HEK293 (cell line): ENCODE measurements at regions not wholly inside any gene's neighbourhood (a gene's known extent, or its start where the extent isn't known, plus 50 kb on each side); places are given as distances from the start of the nearest gene placed in this dataset.

Experiments used
- CTCF ChIA-PET: fragments of 350-600 bp; formaldehyde crosslinking; extraction: SDS; loops from one replicate; lab custom pipeline; 2021; ENCODE audit warnings: antibody characterized with exemption; lab: Yijun Ruan, JAX
- POLR2A ChIA-PET: fragments of 300-600 bp; formaldehyde crosslinking; extraction: SDS; loops from one replicate; lab custom pipeline; 2020; ENCODE audit warnings: antibody characterized with exemption, inconsistent platforms; lab: Yijun Ruan, JAX
- H3K27ac ChIP-seq: fragments of 200-500 bp; sonication (Bioruptor generic); 2 replicates; pipeline ENCODE4 v1.5.1; 2014; ENCODE audit warnings: low read depth, low read length, control low read depth, inconsistent platforms; ENCODE audit errors: extremely low read depth
- H3K36me3 ChIP-seq, 2 experiments: fragments of 200-500 bp in 1 of 2; sonication (Bioruptor generic) in 1 of 2; 1 replicate in 1 of 2; 2 replicates in 1 of 2; pipeline ENCODE4 v1.5.1; 2014 to 2017; ENCODE audit warnings: inconsistent platforms in 2 of 2, low read length in 2 of 2; ENCODE audit not compliant: control insufficient read depth in 2 of 2, insufficient read depth in 1 of 2
- H3K4me1 ChIP-seq: fragments of 200-500 bp; sonication (Bioruptor generic); 2 replicates; pipeline ENCODE4 v1.5.1; 2014; ENCODE audit warnings: mild to moderate bottlenecking, low read length, inconsistent platforms; ENCODE audit not compliant: control insufficient read depth, insufficient read depth
- H3K4me3 ChIP-seq: 2 replicates; pipeline ENCODE4 v1.5.1; 2011; ENCODE audit warnings: low read depth, mild to moderate bottlenecking, control low read depth, low read length, moderate library complexity
- H3K9me3 ChIP-seq: fragments of 200-500 bp; sonication (Bioruptor generic); 2 replicates; pipeline ENCODE4 v1.5.1; 2014; ENCODE audit warnings: low read depth, low read length, inconsistent platforms; ENCODE audit not compliant: control insufficient read depth, insufficient read depth
- IKZF3 ChIP-seq: fragments of 450-650 bp; IDR thresholded peaks from 2 replicates; pipeline ENCODE4 v1.5.0; 2018; ENCODE audit warnings: missing biosample characterization, mild to moderate bottlenecking, missing genetic modification characterization, moderate library complexity
- SALL2 ChIP-seq: fragments of 450-650 bp; formaldehyde crosslinking; IDR thresholded peaks from 2 replicates; pipeline ENCODE4 v1.5.0; 2017; ENCODE audit warnings: missing biosample characterization, mild to moderate bottlenecking, missing genetic modification characterization, borderline replicate concordance
- TCF7L2 ChIP-seq: IDR thresholded peaks from 2 replicates; pipeline ENCODE4 v1.6.1; 2011; ENCODE audit warnings: low read depth, mild to moderate bottlenecking, inconsistent platforms, low read length, moderate library complexity, borderline replicate concordance
- YY2 ChIP-seq: fragments of 450-650 bp; formaldehyde crosslinking; IDR thresholded peaks from 2 replicates; pipeline ENCODE4 v1.5.1; 2016; ENCODE audit warnings: missing biosample characterization, missing genetic modification characterization
- ZBTB21 ChIP-seq: fragments of 450-650 bp; formaldehyde crosslinking; IDR thresholded peaks from 2 replicates; pipeline ENCODE4 v1.5.1; 2017; ENCODE audit warnings: missing biosample characterization, missing genetic modification characterization
- ZFP37 ChIP-seq: fragments of 450-650 bp; formaldehyde crosslinking; IDR thresholded peaks from 2 replicates; pipeline ENCODE4 v1.5.1; 2016; ENCODE audit warnings: missing biosample characterization, missing genetic modification characterization
- ZNF112 ChIP-seq: fragments of 450-650 bp; formaldehyde crosslinking; IDR thresholded peaks from 2 replicates; pipeline ENCODE4 v1.5.0; 2017; ENCODE audit warnings: missing biosample characterization, missing genetic modification characterization
- ZNF16 ChIP-seq: fragments of 450-650 bp; formaldehyde crosslinking; IDR thresholded peaks from 2 replicates; pipeline ENCODE4 v1.5.1; 2016; ENCODE audit warnings: low read depth, missing biosample characterization, missing genetic modification characterization
- ZNF174 ChIP-seq: fragments of 450-650 bp; formaldehyde crosslinking; IDR thresholded peaks from 2 replicates; pipeline ENCODE4 v1.5.0; 2017; ENCODE audit warnings: missing biosample characterization, mild to moderate bottlenecking, missing genetic modification characterization
- ZNF184 ChIP-seq: fragments of 450-650 bp; IDR thresholded peaks from 2 replicates; pipeline ENCODE4 v1.5.1; 2018; ENCODE audit warnings: missing biosample characterization, mild to moderate bottlenecking, missing genetic modification characterization
- ZNF2 ChIP-seq: fragments of 450-650 bp; formaldehyde crosslinking; IDR thresholded peaks from 2 replicates; pipeline ENCODE4 v1.5.1; 2016; ENCODE audit warnings: missing biosample characterization, missing genetic modification characterization
- ZNF214 ChIP-seq: fragments of 450-650 bp; formaldehyde crosslinking; IDR thresholded peaks from 2 replicates; pipeline ENCODE4 v1.5.1; 2017; ENCODE audit warnings: missing biosample characterization, mild to moderate bottlenecking, missing genetic modification characterization, borderline replicate concordance
- ZNF426 ChIP-seq: fragments of 450-650 bp; formaldehyde crosslinking; IDR thresholded peaks from 2 replicates; pipeline ENCODE4 v1.5.1; 2017; ENCODE audit warnings: missing biosample characterization, missing genetic modification characterization, mild to moderate bottlenecking, inconsistent platforms, moderate library complexity
- ZNF433 ChIP-seq: fragments of 450-650 bp; formaldehyde crosslinking; IDR thresholded peaks from 2 replicates; pipeline ENCODE4 v1.5.1; 2016; ENCODE audit warnings: missing biosample characterization, missing genetic modification characterization, low read depth
- ZNF558 ChIP-seq: fragments of 450-650 bp; formaldehyde crosslinking; IDR thresholded peaks from 2 replicates; pipeline ENCODE4 v1.5.1; 2016; ENCODE audit warnings: missing biosample characterization, missing genetic modification characterization
- ZNF623 ChIP-seq: fragments of 450-650 bp; formaldehyde crosslinking; IDR thresholded peaks from 2 replicates; pipeline ENCODE4 v1.5.1; 2016; ENCODE audit warnings: missing biosample characterization, missing genetic modification characterization
- ZNF654 ChIP-seq: fragments of 450-650 bp; formaldehyde crosslinking; IDR thresholded peaks from 2 replicates; pipeline ENCODE4 v1.5.1; 2016; ENCODE audit warnings: low read depth, missing biosample characterization, missing genetic modification characterization
- ZNF660 ChIP-seq: fragments of 450-650 bp; IDR thresholded peaks from 2 replicates; pipeline ENCODE4 v1.5.1; 2018; ENCODE audit warnings: missing biosample characterization, mild to moderate bottlenecking, missing genetic modification characterization
- ZNF670 ChIP-seq: fragments of 450-650 bp; formaldehyde crosslinking; IDR thresholded peaks from 2 replicates; pipeline ENCODE4 v1.5.1; 2016; ENCODE audit warnings: missing biosample characterization, missing genetic modification characterization, low read depth
- ZSCAN23 ChIP-seq: fragments of 450-650 bp; formaldehyde crosslinking; IDR thresholded peaks from 2 replicates; pipeline ENCODE4 v1.5.1; 2016; ENCODE audit warnings: missing biosample characterization, missing genetic modification characterization
- ZSCAN30 ChIP-seq: fragments of 450-650 bp; IDR thresholded peaks from 2 replicates; pipeline ENCODE4 v1.5.1; 2018; ENCODE audit warnings: missing biosample characterization, mild to moderate bottlenecking, missing genetic modification characterization, moderate library complexity
- TF ChIP-seq, protein P1 (sequence below): fragments of 450-650 bp; formaldehyde crosslinking; IDR thresholded peaks from 2 replicates; pipeline ENCODE4 v1.5.1; 2016; ENCODE audit warnings: missing biosample characterization, missing genetic modification characterization, borderline replicate concordance
- TF ChIP-seq, protein P2 (sequence below): fragments of 450-650 bp; formaldehyde crosslinking; optimal IDR thresholded peaks from 2 replicates; pipeline ENCODE3; 2016; ENCODE audit warnings: missing biosample characterization, mild to moderate bottlenecking, missing genetic modification characterization
- TF ChIP-seq, protein P3 (sequence below): fragments of 450-650 bp; formaldehyde crosslinking; IDR thresholded peaks from 2 replicates; pipeline ENCODE4 v1.5.1; 2016; ENCODE audit warnings: missing biosample characterization, missing genetic modification characterization
- TF ChIP-seq, protein P4 (sequence below): fragments of 450-650 bp; formaldehyde crosslinking; IDR thresholded peaks from 2 replicates; pipeline ENCODE4 v1.5.1; 2016; ENCODE audit warnings: missing biosample characterization, missing genetic modification characterization
- TF ChIP-seq, protein P5 (sequence below): fragments of 450-650 bp; formaldehyde crosslinking; IDR thresholded peaks from 2 replicates; pipeline ENCODE4 v1.5.1; 2016; ENCODE audit warnings: missing biosample characterization, missing genetic modification characterization
- TF ChIP-seq, protein P6 (sequence below): fragments of 450-650 bp; formaldehyde crosslinking; IDR thresholded peaks from 2 replicates; pipeline ENCODE4 v1.5.1; 2016; ENCODE audit warnings: missing biosample characterization, missing genetic modification characterization

DNA sequence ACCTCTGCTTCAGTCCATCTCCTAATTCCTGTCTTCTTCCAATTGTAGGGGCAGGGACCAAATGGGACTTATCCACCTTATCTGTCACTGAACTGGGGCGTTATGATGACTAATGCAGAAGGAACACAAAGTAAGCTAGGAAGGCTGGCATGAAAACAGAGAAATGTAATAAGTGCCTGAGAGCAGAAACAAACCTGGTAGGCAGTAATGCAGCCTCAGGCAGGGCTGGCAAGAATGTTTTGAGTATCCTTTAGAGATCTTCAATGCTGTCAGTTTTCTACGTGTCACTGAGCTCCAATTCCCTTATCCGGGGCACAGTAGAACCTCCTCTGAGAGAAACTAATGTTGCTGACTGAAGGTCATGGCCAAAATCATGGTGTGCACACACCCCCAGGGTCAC is 246.2 kb upstream of the TBL1XR1 start:
- Histone ChIP-seq H3K4me1 (no peaks in the 10 kb centered on the region), H3K9me3 (no peaks in the 10 kb centered on the region), H3K27ac (no peak overlapping the region), H3K36me3 (no peaks in the 10 kb centered on the region), H3K4me3 (no peak overlapping the region)
- CTCF ChIA-PET = no interaction called here
- TF ChIP-seq ZNF670 = no peak
- no peak for TF ChIP-seq ZBTB21 (tag by site-specific recombination)
- TF ChIP-seq ZNF623 (tag by site-specific recombination) = no peak
- no peak for TF ChIP-seq ZNF426 (tag by site-specific recombination)
- no peak for TF ChIP-seq ZNF660 (tag by site-specific recombination)
- no peak for TF ChIP-seq ZNF433 (tag by site-specific recombination)
- no peak for TF ChIP-seq ZNF16
- no peak for TF ChIP-seq ZSCAN23 (tag by site-specific recombination)
- TF ChIP-seq, protein P1, sequence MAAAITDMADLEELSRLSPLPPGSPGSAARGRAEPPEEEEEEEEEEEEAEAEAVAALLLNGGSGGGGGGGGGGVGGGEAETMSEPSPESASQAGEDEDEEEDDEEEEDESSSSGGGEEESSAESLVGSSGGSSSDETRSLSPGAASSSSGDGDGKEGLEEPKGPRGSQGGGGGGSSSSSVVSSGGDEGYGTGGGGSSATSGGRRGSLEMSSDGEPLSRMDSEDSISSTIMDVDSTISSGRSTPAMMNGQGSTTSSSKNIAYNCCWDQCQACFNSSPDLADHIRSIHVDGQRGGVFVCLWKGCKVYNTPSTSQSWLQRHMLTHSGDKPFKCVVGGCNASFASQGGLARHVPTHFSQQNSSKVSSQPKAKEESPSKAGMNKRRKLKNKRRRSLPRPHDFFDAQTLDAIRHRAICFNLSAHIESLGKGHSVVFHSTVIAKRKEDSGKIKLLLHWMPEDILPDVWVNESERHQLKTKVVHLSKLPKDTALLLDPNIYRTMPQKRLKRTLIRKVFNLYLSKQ (tag by site-specific recombination) = no peak
- TF ChIP-seq, protein P2, sequence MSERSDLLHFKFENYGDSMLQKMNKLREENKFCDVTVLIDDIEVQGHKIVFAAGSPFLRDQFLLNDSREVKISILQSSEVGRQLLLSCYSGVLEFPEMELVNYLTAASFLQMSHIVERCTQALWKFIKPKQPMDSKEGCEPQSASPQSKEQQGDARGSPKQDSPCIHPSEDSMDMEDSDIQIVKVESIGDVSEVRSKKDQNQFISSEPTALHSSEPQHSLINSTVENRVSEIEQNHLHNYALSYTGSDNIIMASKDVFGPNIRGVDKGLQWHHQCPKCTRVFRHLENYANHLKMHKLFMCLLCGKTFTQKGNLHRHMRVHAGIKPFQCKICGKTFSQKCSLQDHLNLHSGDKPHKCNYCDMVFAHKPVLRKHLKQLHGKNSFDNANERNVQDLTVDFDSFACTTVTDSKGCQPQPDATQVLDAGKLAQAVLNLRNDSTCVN (tag by site-specific recombination) = no peak
- TF ChIP-seq YY2 = no peak
- POLR2A ChIA-PET = interaction anchor here (0.6 to 0.7 kb wide), 3 partner anchors 26 to 1704 kb away, joined by 3 to 6 read pairs (median 5); partner anchors contain the start of gene PIK3CA

DNA sequence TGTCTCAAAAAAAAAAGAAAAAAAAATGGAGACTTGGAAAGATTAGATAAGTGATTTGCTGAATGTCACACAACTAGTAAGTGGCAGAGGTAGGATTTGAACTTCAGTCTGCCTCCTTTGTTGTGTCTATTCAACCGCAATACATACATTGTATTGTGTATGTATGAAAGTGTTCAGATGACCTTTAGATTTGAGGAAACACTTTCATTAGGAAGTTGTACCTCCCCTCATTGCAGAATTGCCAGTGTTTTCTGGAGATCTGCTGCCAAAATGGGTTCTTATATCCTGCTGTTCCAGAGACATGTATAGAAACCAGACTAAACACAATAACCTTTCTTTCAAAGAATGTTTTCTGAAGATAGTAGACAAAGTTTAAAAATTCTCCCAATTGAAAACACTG is 247.4 kb upstream of the TBL1XR1 start:
- Histone ChIP-seq H3K9me3 (no peaks in the 10 kb centered on the region), H3K4me3 (no peak overlapping the region), H3K36me3 (no peaks in the 10 kb centered on the region), H3K4me1 (no peaks in the 10 kb centered on the region), H3K27ac (no peak overlapping the region)
- ChIA-PET POLR2A (no interaction called here), CTCF (no interaction called here)
- no peak for TF ChIP-seq ZNF174
- no peak for TF ChIP-seq YY2
- TF ChIP-seq, protein P3, sequence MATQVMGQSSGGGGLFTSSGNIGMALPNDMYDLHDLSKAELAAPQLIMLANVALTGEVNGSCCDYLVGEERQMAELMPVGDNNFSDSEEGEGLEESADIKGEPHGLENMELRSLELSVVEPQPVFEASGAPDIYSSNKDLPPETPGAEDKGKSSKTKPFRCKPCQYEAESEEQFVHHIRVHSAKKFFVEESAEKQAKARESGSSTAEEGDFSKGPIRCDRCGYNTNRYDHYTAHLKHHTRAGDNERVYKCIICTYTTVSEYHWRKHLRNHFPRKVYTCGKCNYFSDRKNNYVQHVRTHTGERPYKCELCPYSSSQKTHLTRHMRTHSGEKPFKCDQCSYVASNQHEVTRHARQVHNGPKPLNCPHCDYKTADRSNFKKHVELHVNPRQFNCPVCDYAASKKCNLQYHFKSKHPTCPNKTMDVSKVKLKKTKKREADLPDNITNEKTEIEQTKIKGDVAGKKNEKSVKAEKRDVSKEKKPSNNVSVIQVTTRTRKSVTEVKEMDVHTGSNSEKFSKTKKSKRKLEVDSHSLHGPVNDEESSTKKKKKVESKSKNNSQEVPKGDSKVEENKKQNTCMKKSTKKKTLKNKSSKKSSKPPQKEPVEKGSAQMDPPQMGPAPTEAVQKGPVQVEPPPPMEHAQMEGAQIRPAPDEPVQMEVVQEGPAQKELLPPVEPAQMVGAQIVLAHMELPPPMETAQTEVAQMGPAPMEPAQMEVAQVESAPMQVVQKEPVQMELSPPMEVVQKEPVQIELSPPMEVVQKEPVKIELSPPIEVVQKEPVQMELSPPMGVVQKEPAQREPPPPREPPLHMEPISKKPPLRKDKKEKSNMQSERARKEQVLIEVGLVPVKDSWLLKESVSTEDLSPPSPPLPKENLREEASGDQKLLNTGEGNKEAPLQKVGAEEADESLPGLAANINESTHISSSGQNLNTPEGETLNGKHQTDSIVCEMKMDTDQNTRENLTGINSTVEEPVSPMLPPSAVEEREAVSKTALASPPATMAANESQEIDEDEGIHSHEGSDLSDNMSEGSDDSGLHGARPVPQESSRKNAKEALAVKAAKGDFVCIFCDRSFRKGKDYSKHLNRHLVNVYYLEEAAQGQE (tag by site-specific recombination) = no peak
- no peak for TF ChIP-seq ZNF558 (tag by site-specific recombination)
- no peak for TF ChIP-seq ZFP37 (tag by site-specific recombination)
- no peak for TF ChIP-seq IKZF3 (tag by site-specific recombination)
- TF ChIP-seq ZSCAN30 (tag by site-specific recombination) = no peak
- TF ChIP-seq, protein P4, sequence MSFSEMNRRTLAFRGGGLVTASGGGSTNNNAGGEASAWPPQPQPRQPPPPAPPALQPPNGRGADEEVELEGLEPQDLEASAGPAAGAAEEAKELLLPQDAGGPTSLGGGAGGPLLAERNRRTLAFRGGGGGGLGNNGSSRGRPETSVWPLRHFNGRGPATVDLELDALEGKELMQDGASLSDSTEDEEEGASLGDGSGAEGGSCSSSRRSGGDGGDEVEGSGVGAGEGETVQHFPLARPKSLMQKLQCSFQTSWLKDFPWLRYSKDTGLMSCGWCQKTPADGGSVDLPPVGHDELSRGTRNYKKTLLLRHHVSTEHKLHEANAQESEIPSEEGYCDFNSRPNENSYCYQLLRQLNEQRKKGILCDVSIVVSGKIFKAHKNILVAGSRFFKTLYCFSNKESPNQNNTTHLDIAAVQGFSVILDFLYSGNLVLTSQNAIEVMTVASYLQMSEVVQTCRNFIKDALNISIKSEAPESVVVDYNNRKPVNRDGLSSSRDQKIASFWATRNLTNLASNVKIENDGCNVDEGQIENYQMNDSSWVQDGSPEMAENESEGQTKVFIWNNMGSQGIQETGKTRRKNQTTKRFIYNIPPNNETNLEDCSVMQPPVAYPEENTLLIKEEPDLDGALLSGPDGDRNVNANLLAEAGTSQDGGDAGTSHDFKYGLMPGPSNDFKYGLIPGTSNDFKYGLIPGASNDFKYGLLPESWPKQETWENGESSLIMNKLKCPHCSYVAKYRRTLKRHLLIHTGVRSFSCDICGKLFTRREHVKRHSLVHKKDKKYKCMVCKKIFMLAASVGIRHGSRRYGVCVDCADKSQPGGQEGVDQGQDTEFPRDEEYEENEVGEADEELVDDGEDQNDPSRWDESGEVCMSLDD (tag by site-specific recombination) = no peak
- TF ChIP-seq SALL2 (tag by site-specific recombination) = no peak
- no peak for TF ChIP-seq ZNF112
- TF ChIP-seq, protein P5, sequence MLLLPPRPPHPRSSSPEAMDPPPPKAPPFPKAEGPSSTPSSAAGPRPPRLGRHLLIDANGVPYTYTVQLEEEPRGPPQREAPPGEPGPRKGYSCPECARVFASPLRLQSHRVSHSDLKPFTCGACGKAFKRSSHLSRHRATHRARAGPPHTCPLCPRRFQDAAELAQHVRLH (tag by site-specific recombination) = no peak
- no peak for TF ChIP-seq ZNF214 (tag by site-specific recombination)
- TF ChIP-seq ZNF654 (tag by site-specific recombination) = no peak
- TF ChIP-seq, protein P6, sequence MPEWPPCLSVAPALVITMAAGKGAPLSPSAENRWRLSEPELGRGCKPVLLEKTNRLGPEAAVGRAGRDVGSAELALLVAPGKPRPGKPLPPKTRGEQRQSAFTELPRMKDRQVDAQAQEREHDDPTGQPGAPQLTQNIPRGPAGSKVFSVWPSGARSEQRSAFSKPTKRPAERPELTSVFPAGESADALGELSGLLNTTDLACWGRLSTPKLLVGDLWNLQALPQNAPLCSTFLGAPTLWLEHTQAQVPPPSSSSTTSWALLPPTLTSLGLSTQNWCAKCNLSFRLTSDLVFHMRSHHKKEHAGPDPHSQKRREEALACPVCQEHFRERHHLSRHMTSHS (tag by site-specific recombination) = no peak
- no peak for TF ChIP-seq ZNF184 (tag by site-specific recombination)
- no peak for TF ChIP-seq ZNF2 (tag by site-specific recombination)
- TF ChIP-seq TCF7L2 = no peak
